Suprapubic skin (tissue), 4 donors: ENCODE measurements at regions not wholly inside any gene's neighbourhood (a gene's known extent, or its start where the extent isn't known, plus 50 kb on each side); places are given as distances from the start of the nearest gene placed in this dataset.

ENCODE experiments used
- CTCF ChIP-seq, 2 donors: fragments of 200-600 bp in 1 of 2; fragments of 450-650 bp in 1 of 2; sonication (generic) in 1 of 2; IDR thresholded peaks; one replicate each; pipeline ENCODE4 v1.5.1; 2016 to 2019; ENCODE audit warnings: antibody characterized with exemption in 2 of 2, mild to moderate bottlenecking in 1 of 2, moderate library complexity in 1 of 2
- POLR2A ChIP-seq, 2 donors: fragments of 450-650 bp; IDR thresholded peaks; one replicate each; pipeline ENCODE4 v1.6.1; 2017; ENCODE audit warnings: antibody characterized with exemption in 2 of 2, mild to moderate bottlenecking in 2 of 2, moderate library complexity in 2 of 2
- POLR2AphosphoS5 ChIP-seq, 3 donors: sonication (generic); formaldehyde crosslinking; IDR thresholded peaks; one replicate each; pipeline ENCODE4 v1.6.1; 2017; ENCODE audit warnings: antibody characterized with exemption in 3 of 3

GRCh38 chr11:97092823-97093222 lies 703.0 kb downstream of the JRKL start:
- TF ChIP-seq POLR2A (IDR thresholded peaks at IDR 0.05) (no peak), CTCF (IDR thresholded peaks at IDR 0.05) (no peak), POLR2AphosphoS5 (IDR thresholded peaks at IDR 0.05) (no peak)
